GM18507 (cell line): ENCODE measurements at regions not wholly inside any gene's neighbourhood (a gene's known extent, or its start where the extent isn't known, plus 50 kb on each side); places are given as distances from the start of the nearest gene placed in this dataset.

Experiments used
- DNase-seq: peaks from one replicate; pipeline ENCODE4 v3.0.0; 2011; ENCODE audit warnings: low read depth; ENCODE audit not compliant: insufficient read length; ENCODE audit errors: extremely low spot score
- FAIRE-seq: peaks from 2 replicates; lab custom pipeline; 2011; peaks lifted over from hg19 to GRCh38; lab: Jason Lieb, UNC

DNA sequence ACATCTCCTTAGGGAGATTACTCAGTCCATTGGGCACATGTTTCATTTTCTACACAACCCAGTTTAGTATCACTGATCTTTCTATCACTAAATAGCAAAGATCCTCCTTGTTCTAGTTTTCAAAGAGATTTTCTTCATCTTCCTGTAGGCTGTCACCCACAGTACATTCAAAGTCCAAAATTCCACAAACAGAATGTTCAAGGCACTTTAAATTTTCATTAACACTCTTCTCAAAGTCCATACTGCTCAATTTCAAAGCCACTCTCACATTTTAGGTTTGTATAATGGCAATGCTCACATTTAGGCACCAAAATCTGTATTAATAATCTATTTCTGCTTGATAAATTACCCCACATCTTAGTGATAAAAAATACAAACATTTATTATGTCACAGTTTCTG lies 152.8 kb downstream of the FSIP2 start:
- FAIRE-seq (no peak), DNase-seq (no peak)

DNA sequence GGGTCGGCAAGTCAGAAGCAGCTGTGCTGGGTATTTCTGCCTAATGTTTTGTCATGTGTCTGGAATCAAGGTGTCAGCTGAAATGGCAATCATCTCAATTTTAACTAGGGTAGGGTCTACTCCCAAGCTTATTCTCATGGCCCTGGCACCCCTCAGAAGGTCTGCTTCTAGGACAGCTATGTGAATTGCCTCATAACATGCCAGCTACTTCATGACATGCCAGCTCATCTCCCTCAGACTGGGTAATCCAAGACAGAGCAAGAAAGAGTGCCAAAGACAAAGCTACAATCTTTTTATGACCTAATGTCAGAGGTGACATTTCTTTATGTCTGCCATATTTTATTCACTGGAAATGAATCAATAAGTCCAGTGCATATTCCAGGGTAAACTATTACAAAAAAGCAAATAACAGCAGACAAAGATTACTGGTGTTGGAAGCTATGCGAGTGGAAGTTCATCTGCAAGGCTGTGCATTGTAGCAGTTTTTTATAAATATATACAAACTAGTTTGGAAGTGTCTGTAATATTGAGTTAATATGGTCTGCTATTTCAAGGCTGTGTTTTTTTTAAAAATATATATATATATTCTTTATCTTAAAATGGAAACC lies 153.3 kb downstream of the FSIP2 start:
- no peak for FAIRE-seq
- no peak for DNase-seq

DNA sequence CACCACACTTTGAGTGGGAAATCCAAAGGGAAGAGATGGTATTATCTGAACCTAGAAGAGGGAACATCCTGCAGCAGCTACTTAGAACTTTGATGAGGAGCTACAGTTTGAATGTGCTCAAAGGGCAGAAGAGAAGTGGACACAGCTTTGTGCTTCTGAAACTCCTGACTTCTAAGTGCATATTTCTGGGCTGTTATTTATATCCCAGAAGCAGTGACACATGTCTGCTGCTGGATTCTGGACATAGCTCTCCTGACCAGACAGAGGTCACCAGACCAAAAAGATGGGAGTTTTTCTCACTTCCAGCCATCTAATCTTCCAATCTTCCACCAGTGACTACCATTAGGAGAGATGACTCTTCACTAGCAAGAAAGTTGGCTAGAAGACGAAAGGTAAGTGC lies 153.9 kb downstream of the FSIP2 start:
- no peak for DNase-seq
- no peak for FAIRE-seq

DNA sequence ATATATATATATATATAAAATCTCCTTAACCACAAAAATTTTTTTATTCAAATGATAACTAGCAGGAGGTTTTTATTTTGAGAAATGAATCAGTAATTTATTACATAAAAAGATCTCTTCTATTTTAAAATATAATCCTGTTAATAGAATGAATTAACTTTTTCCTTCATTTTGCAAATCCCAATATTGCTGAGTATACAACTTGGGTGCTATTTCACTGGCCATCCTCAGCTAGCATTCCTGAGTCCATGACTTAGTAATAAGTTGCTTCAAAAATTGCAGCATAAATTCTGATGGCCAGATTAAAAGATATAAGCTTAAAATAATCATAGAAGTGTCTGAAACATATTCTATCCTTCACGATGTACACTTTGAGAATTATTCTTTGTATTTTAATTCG lies 155.6 kb downstream of the FSIP2 start:
- no peak for FAIRE-seq
- DNase-seq: no peak

DNA sequence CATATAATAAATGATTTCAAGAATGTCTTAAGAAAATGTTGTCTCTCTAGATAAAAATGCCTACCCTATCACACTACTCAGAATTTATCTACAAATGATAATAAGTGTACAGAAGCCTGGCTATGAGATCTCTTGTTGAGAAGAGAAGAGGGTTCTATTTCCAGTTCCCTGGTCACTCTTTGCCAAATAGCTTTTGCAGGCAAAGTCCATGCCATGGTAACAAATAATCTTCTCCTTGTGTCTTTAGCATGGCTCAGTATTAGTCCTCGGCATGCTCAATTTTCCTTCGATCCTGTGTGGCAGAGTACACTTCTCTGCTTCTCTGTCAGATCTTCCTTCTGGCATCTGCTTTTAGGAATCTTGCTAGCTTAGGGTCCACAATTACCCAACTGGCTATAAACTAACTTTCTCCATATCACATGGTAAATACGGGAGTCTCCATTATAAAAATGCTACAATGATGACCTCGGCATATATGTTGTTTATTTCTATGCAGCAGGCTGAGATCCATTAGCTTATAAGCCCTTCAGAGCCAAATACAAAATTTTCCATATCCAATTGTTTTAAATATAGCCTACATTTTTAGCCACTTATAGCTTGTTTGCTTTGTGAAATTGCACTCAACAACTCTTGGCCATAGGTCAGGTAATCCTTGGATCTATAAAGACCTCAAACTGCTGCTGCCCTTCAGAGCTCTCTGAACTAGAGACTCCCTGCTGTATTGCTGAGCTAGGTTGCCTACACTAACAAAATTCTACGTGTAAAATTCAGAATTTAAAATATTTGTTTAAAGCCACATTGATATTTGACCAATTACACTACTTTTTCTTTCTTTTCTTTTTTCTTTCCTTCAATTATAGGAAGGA lies 157.5 kb downstream of the FSIP2 start:
- FAIRE-seq: no peak
- no peak for DNase-seq

DNA sequence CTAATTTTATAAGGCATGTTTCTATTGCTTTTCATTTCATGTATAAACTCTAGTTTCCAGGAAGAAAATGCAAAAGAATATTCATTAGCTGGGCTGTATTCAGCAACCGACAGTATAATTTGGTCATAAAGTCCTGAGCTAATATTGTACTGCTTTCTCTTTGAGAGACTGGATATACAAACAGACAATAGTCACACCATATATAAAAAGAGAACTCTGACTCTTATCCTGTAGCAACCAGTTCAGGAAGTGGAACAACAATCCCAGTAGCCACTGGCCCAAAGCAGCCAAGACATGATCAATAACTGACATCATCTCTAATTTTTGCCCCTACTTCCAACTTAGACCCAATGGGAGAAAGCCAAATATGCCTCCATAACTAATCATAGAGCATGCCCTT lies 160.8 kb downstream of the FSIP2 start:
- no peak for DNase-seq
- FAIRE-seq: no peak

DNA sequence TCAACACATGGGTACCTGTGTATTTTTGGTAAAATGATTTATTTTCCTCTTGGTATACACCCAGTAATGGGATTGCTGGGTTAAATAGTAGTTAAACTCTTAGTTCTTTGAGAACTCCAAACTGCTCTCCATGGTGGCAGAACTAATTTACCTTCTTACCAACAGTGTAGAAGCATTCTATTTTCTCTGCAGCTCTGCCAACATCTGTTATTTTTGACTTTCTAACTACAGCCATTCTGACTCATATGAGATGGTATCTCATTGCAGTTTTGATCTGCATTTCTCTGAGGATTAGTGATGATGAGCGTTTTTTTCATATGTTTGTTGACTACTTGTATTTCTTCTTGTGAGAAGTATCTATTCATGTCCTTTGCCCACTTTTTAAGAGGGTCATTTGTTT lies 180.6 kb downstream of the FSIP2 start:
- no peak for DNase-seq
- no peak for FAIRE-seq

DNA sequence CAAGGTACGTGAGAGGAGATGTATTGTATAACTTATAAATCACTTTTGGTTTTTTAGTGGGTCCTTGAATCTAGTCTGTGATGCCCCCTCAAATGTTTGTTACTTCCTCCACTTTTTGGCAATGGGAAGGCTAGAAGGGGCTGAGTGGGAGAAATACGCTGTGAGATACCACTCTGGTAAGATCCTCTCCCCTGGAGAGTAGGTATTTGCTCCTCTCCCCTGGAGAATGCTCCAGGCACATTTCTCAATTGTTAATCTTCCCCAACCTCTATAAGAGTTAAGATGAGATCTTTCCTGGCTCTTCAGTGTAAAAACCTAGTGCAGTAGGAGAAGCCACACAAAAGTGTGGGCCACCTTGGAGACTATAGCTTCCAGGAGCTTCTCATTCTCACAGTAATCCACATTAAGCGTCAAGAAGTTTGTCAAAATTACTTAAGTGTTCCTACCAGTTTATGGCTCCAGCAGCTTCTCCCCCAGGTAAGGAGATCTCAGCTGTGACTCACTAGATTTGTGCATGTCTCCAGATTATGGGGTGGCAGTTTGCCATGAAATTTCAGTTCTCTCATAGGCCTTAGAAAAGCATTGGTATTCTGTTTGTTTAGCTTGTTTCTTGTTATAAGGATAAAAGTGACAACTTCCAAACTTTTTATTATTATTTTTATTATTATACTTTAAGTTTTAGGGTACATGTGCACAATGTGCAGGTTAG lies 182.6 kb downstream of the FSIP2 start:
- DNase-seq (no peak), FAIRE-seq (no peak)

DNA sequence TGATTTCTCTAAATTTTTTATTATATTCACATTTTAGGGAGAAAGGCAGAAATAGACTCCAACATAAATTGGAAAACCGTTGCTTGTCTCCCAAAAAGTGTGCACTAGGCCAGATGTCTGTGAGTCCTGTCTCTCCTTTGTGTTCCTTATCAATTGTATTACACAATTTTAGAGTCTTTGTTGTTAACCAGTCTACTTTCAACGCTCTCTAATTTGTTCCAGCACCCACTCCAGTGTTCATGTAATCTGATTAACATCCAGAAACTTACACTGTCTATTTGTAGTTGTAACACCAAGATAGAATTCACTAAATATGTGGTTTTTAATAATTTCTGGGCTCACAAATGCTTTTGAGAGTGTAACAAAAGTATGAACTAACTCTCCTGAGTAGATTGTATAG lies 195.6 kb downstream of the FSIP2 start:
- FAIRE-seq: no peak
- DNase-seq: no peak

DNA sequence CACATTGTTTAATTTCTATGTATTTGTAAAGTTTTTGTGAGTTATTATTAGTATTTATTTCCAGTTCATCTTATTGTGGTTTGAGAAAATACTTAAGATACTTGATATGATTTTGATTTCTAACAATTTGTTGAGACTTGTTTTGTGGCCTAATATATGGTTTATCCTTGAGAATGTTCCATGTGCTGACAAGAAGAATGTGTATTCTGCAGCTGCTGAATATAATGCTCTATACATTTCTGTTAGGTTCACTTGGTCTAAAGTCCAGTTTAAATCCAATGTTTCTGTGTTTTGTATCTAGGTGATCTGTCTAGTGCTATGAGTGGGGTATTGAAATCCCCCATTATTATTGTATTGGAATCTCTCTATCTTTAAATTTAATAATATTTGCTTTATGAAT lies 201.3 kb downstream of the FSIP2 start:
- FAIRE-seq (peak; percentile 9), DNase-seq (no peak)

DNA sequence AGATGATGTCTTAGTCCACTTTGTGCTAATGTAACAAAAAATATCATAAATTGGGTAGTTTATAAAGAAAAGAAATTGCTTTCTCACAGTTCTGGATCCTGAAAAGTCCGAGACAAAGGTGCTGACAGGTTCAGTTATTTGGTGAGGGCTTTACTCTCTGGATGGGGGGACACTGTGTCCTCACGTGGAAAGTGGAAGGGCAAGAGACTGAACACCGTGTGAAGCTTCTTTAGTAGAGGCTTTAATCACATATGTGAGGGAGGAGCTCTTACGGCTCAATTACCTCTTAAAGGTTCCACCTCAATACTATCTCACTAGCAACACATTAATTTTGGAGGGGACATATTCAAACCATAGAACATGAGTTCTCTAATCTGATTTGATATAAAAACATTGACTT lies 204.3 kb downstream of the FSIP2 start:
- FAIRE-seq: no peak
- DNase-seq: no peak

DNA sequence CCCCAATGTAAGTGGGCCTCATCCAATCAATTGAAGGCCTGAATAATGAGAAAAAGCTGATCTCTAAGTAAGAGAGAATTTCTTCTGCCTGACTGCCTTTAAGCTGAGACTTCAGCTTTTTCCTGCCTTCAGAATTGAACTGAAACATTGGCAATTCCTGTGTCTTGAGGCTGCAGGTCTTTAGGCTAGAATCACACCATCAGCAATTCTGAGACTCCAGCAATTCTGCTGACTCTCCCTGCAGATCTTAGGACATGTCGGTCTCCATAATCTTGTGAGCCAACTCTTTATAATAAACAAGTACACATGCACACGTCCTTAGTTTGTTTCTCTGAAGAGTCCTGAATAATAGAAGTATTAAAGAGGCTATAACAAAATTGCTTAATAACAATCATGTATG lies 209.1 kb downstream of the FSIP2 start:
- no peak for FAIRE-seq
- DNase-seq: no peak

DNA sequence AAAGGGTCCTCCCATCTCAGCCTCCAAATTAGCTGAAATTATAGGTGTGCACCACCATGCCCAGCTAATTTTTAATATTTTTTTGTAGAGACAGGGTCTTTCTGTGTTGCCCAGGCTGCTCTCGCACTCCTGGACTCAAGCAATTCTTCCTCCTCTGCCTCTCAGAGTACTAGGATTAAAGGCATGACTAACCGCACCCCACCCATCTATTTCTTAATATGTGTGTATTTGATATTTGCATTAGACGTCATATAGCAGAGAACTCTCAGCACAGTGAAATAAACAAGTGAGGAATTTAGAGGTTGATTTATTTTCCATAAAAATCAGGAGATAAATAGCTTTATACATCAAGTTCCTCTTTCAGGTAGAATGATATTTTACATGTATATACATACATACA lies 213.5 kb downstream of the FSIP2 start:
- DNase-seq (no peak), FAIRE-seq (no peak)

DNA sequence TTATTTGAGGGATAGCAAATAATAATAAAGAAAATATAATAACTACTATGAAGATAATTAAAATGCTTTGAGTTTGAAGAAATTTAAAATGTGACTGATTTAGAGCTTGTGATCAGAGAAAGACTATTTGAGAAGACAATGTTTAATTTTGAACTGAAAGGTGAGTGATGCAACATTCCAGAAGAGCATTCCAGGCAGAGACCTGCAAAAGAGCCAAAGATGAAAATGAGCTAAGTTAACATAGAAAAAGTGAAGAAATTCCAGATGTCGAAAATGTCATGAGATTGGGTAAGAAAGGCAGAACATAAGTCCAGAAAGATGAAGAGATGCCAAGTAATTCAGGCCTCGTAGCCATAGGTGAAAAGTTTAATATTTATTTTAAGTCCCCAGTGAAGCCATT lies 215.8 kb downstream of the FSIP2 start:
- DNase-seq: no peak
- no peak for FAIRE-seq

DNA sequence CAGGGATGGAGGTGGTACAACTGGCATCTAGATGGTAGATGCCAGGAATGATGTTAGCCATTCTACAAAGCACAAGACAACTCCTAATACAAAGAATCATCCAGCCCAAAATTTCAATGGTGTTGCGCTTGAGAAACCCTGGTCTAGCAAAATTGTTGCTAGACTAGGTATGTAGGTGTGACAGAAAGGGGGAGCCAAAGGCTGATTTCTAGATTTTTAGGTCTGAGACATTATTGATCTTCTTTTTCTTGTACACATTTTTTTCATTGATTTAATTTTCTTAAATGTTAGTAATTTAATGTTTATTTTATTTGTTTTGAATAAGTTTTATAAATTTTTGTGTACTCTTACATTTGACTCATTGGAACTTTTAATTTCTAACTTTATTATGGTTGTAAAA lies 216.4 kb downstream of the FSIP2 start:
- DNase-seq (no peak), FAIRE-seq (peak; percentile 9)

DNA sequence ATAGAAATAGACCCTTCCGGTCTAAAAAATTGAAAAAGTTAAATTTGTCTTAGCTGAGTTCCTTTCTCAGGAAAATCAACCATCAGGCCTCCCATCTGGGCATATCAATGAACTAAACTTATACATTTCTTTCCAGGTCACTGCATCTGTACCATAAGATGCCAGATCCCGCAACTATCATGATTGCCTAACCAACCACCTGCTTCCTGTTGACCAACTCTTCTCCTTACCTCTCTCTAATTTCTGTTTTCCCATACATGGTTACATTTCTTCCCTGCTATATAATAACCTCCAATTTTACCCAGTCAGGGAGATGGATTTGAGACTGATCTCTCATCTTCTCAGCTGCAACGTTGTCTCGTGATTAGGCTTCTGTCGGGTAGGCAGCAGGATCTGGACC lies 228.7 kb downstream of the FSIP2 start:
- FAIRE-seq (no peak), DNase-seq (no peak)

DNA sequence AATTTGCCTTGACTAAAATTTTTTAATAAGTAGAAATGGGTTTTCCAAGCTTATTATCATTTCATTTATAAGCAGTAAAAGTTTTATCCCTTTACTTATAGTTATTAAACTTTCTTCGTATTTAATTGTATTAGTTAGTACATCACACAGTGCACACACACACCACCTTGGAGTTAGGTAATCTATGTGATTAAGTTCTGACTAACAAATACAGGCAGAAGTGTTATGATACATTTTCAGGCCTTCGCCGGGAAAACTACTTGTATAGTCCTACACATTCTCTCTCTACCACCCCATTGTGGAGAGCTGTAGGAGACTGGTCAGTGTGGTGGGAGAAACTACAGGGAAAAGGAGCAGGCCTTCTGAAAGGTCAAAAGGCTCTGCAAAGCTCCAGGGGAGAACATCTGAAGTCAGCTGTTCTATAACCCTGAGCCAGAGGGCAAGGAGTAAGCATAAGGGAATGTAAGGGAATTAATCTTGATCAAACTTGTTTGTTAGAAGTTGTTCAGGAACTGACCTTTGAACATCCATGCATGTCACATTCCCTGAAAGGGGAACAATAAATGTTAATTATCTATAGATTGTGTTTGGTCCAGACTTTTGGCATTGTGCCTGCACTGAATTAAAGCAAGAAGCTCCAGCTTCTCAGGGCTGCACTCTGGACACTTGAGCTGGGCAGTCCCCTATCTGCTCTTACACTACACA lies 231.7 kb downstream of the FSIP2 start:
- FAIRE-seq: no peak
- no peak for DNase-seq

DNA sequence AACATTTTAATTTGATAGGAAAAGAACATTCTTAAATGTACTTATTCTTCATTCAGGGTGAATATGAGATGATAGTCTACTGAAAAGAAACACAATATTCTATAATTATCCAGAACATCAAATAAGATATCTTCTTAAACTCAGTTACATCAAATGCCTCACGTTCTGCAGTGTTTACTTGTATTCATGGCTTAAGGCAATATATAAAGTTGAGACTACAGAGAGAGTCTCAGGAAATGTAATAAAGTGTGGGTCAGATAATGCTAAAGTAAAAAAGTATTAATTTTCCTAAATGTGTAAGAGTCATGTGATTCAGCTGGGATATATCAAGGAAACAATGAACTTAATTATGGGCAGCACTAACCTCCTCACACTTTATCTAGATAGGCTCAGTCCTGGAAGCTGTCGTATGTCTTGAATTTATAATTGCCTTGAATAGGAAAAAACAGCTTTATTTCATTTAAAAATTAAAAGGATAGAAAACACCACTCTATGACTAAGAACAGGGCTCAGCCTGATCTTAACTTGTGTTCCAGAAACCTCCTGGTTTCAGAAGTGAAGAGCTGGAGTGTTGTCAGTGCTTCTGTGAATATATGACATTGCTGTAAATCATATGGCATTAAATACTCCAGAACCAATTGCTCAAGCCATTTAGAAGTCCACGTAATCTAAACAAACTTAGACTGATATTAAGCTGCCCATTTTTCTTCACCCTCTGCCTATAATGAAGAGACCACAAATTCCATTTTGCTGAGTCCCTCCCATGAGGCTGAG lies 240.2 kb downstream of the FSIP2 start:
- no peak for DNase-seq
- no peak for FAIRE-seq

DNA sequence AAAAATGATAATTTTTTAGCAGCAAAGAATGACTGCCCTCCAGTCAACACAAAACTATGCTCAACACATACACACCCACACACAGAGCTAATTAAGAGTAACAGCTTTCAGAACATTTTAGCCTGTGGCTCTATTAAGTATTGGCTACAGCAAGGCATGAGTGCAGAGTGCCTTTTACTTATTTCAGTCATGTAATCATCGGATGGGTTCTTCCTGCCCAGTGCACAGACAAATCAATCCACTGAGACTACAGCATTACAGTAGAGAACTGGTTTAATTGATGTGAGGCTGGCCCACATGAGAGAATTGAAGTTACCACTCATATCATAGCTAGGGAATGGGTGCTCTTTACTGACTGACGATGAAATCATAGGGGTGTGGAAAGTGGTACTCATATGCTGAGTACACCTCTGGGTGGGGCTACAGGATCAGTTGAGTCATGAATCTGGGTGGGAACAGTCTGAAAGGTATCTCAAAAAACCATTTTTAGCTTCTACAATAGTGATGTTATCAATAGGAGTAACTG lies 241.0 kb downstream of the FSIP2 start:
- FAIRE-seq (no peak), DNase-seq (no peak)
